Thymus (tissue), 11 donors: ENCODE measurements at regions not wholly inside any gene's neighbourhood (a gene's known extent, or its start where the extent isn't known, plus 50 kb on each side); places are given as distances from the start of the nearest gene placed in this dataset.
"Not testable (repeated sequence)": the region's sequence is repeated elsewhere in the genome, so short reads cannot be mapped to it uniquely, and the experiment has no call there.

Experiments used
- DNase-seq, 9 donors: peaks; one replicate each; pipeline ENCODE4 v3.0.0-alpha.2; 2013; ENCODE audit warnings: low spot score in 9 of 9, low read depth in 6 of 9, missing footprints in 1 of 9
- H3K27ac ChIP-seq, 2 donors: one replicate each; pipeline ENCODE4 v1.5.1; 2013; ENCODE audit warnings: control low read depth in 1 of 2, low read depth in 1 of 2, low read length in 1 of 2, mild to moderate bottlenecking in 1 of 2, moderate library complexity in 1 of 2
- H3K27me3 ChIP-seq, 2 donors: one replicate each; pipeline ENCODE4 v1.5.1; 2013; ENCODE audit warnings: low read length in 1 of 2; ENCODE audit not compliant: control insufficient read depth in 2 of 2, insufficient read depth in 1 of 2
- H3K36me3 ChIP-seq, 2 donors: one replicate each; pipeline ENCODE4 v1.5.1; 2013; ENCODE audit warnings: low read length in 1 of 2, mild to moderate bottlenecking in 1 of 2, moderate library complexity in 1 of 2; ENCODE audit not compliant: control insufficient read depth in 2 of 2, insufficient read depth in 2 of 2
- H3K4me1 ChIP-seq, 2 donors: one replicate each; pipeline ENCODE4 v1.5.1; 2013; ENCODE audit warnings: low read length in 2 of 2; ENCODE audit not compliant: control insufficient read depth in 2 of 2, insufficient read depth in 2 of 2
- H3K4me3 ChIP-seq, 2 donors: one replicate each; pipeline ENCODE4 v1.5.1; 2013; ENCODE audit warnings: low read length in 2 of 2, control low read depth in 1 of 2, mild to moderate bottlenecking in 1 of 2
- H3K9me3 ChIP-seq, 2 donors: one replicate each; pipeline ENCODE4 v1.5.1; 2013; ENCODE audit warnings: low read length in 1 of 2, mild to moderate bottlenecking in 1 of 2; ENCODE audit not compliant: control insufficient read depth in 2 of 2, insufficient read depth in 1 of 2
- WGBS: extraction: QIAGEN DNeasy Blood & Tissue Kit; methylation state at CpG from one replicate; pipeline ENCODE4 v1.1.7; 2013; 5-methylcytosine and 5-hydroxymethylcytosine counted together
- donor health status: healthy.

DNA sequence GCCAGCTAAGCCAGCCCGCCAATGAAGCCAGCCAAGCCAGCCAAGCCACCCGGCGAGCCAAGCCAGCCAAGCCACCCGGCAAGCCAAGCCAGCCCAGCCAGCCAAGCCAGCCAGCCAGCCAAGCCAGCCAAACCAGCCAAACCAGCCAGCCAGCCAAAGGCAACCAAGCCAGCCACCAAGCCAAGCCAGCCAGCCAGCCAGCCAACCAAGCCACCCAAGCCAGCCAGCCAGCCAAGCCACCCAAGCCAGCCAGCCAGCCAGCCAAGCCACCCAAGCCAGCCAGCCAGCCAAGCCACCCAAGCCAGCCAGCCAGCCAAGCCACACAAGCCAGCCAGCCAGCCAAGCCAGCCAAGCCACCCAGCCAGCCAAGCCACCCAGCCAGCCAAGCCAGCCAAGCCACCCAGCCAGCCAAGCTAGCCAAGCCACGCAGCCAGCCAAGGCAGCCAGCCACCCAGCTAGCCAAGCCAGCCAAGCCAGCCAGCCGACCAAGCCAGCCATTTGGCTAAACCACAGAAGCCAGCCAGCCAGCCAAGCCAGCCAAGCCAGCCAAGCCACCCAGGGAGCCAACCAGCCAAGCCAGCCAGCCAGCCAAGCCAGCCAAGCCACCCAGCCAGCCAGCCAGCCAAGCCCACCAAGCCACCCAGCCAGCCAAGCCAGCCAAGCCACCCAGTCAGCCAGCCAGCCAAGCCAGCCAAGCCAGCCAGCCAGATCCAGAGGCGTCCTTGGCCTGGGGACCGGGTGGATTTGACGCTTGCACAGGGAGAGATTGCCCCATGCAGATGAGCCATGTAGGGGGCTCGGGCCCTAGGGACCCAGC is 198.0 kb downstream of the GOLGA6L6 start:
- not testable (repeated sequence) for H3K4me3 ChIP-seq, H3K4me1 ChIP-seq, H3K27me3 ChIP-seq, DNase-seq, H3K27ac ChIP-seq
- H3K9me3 ChIP-seq: peaks cover 36 to 91% of the 10 kb centered on the region in 2 donors
- H3K36me3 ChIP-seq: peaks cover 0 to 13% of the 10 kb centered on the region in 2 donors
- WGBS: 87% methylated on average over 10 of the region's 10 CpGs

DNA sequence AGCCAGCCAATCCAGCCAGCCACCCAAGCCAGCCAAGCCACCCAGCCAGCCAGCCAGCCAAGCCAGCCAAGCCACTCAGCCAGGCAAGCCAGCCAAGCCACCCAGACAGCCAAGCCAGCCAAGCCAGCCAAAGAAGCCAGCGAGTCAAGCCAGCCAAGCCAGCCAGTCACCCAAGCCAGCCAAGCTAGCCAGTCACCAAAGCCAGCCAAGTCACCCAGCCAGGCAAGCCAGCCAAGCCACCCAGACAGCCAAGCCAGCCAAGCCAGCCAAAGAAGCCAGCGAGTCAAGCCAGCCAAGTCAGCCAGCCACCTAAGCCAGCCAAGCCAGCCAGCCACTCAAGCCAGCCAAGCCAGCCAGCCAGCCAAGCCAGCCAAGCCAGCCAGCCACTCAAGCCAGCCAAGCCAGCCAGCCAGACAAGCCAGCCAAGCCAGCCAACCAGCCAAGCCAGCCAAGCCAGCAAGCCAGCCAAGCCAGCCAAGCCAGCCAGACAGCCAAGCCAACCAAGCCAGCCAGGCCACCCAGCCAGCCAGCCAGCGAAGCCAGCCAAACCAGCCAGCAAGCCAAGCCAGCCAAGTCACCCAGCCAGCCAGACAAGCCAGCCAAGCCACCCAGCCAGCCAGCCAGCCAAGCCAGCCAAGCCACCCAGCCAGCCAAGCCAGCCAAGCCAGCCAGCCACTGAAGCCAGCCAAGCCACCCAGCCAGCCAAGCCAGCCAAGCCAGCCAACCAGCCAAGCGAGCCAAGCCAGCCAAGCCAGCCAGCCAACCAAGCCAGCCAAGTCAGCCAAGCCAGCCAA is 198.8 kb downstream of the GOLGA6L6 start:
- not testable (repeated sequence) for H3K27ac ChIP-seq, DNase-seq, H3K4me1 ChIP-seq, H3K27me3 ChIP-seq, H3K4me3 ChIP-seq
- H3K36me3 ChIP-seq: peaks cover 0 to 13% of the 10 kb centered on the region in 2 donors
- 77% methylated on average over 4 of the region's 4 CpGs for WGBS
- H3K9me3 ChIP-seq: peaks cover 36 to 84% of the 10 kb centered on the region in 2 donors

DNA sequence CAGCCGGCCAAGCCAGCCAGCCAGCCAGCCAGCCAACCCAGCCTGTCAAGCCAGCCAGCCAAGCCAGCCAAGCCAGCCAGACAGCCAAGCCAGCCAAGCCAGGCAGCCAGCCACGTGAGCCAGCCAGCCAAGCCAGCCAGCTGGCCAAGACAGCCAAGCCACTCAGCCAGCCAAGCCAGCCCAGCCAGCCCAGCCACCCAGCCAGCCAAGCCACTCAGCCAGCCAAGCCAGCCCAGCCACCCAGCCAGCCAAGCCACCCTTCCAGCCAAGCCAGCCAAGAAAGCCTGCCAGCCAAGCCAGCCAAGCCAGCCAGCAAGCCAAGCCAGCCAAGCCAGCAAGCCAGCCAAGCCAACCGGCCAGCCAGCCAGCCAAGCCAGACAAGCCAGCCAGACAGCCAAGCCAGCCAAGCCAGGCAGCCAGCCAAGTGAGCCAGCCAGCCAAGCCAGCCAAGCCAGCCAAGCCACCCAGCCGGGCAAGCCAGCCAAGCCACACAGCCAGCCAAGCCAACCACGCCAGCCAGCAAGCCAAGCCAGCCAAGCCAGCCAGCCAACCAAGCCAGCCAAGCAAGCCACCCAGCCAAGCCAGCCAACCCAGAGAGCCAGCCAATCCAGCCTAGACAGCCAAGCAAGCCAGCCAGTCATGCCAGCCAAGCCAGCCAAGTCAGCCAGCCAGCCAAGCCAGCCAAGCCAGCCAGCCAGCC is 199.5 kb downstream of the GOLGA6L6 start:
- no peak overlapping the region for H3K27ac ChIP-seq
- no peak overlapping the region for H3K4me3 ChIP-seq
- no peaks in the 10 kb centered on the region for H3K27me3 ChIP-seq
- DNase-seq: no peak
- peaks cover 0 to 13% of the 10 kb centered on the region in 2 donors for H3K36me3 ChIP-seq
- H3K4me1 ChIP-seq: no peaks in the 10 kb centered on the region
- H3K9me3 ChIP-seq: peaks cover 36 to 80% of the 10 kb centered on the region in 2 donors
- WGBS: 78% methylated on average over 5 of the region's 5 CpGs

DNA sequence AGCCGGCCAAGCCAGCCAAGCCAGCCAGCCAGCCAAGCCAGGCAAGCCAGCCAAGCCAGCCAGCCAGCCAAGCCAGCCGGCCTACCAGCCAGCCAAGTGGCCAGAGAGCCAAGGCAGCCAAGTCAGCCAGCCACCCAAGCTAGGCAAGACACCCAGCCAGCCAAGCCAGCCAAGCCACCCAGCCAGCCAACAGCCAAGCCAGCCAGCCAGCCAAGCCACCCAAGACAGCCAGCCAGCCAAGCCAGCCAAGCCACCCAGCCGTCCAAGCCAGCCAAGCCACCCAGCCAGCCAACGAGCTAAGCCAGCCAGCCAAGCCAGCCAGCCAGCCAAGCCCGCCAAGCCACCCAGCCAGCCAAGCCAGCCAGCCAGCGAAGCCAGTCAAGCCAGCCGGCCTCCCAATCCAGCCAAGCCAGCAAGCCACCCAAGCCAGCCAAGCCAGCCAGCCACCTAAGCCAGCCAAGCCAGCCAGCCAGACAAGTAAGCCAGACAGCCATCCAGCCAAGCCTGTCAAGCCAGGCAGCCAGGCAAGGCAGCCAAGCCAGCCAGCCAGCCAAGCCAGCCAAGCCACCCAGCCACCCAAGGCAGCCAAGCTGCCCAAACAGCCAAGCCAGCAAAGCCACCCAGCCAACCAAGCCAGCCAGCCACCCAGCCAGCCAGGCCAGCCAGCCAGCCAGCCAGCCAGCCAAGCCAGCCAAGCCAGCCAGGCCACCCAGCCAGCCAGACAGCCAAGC is 200.5 kb downstream of the GOLGA6L6 start:
- 79% methylated on average over 7 of the region's 7 CpGs for WGBS
- Histone ChIP-seq H3K9me3 (peaks cover 34 to 70% of the 10 kb centered on the region in 2 donors), H3K4me1 (no peaks in the 10 kb centered on the region), H3K27ac (peak overlapping the region in 1 of 2 donors; percentile 1), H3K4me3 (no peak overlapping the region), H3K36me3 (peaks cover 0 to 13% of the 10 kb centered on the region in 2 donors), H3K27me3 (no peaks in the 10 kb centered on the region)
- peak in 1 of 9 donors; percentile 38 for DNase-seq

DNA sequence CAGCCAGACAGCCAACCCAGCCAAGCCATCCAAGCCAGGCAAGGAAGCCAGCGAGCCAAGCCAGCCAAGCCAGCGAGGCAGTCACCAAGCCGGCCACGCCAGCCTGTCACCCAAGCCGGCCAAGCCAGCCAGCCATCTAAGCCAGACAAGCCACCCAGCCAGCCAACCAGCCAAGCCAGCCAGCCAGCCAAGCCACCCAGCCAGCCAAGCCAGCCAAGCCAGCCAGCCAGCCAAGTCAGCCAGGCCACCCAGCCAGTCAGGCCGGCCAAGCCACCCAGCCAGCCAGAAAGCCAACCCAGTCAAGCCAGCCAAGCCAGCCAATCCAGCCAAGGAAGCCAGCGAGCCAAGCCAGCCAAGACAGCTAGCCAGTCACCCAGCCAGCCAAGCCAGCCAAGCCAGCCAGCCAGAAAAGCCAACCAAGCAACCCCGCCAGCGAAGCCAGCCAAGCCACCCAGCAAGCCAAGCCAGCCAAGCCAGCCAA is 201.2 kb downstream of the GOLGA6L6 start:
- H3K9me3 ChIP-seq: peaks cover 34 to 63% of the 10 kb centered on the region in 2 donors
- no peaks in the 10 kb centered on the region for H3K27me3 ChIP-seq
- H3K4me3 ChIP-seq: no peak overlapping the region
- H3K4me1 ChIP-seq: no peaks in the 10 kb centered on the region
- no peak overlapping the region for H3K27ac ChIP-seq
- peak in 1 of 9 donors; percentile 31 for DNase-seq
- WGBS: 82% methylated on average over 9 of the region's 9 CpGs
- H3K36me3 ChIP-seq: peaks cover 0 to 13% of the 10 kb centered on the region in 2 donors

DNA sequence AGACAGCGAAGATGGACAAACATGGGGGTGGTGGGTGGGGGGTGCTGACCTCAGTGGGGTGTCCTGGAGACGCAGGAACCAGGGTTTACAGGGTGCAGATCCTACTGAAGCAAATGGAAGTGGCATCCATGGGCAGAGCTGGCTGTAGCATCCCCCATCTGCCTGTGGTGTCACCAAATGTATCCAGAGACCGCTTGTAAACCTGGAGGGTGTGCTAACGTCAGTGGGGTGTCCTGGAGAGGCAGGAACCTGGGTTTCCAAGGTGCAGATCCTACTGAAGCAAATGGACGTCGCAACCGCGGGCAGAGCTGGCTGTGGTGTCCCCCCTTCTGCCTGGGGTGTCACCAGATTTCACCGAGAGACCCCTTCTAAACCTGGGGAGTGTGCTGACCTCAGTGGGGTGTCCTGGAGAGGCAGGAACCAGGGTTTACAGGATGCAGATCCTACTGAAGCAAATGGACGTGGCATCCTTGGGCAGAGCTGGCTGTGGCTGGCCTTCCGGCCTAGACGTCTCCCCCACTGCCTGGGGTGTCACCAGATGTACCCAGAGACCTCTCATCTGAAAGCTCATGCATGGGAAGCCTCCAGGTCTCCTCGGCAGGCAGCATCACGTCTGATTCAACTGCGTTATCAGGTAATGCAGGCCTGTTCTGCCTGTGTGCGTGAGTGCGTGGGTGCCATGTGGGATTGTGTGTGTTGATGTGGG is 202.4 kb downstream of the GOLGA6L6 start:
- H3K4me3 ChIP-seq, H3K27ac ChIP-seq, DNase-seq, H3K27me3 ChIP-seq, H3K4me1 ChIP-seq: not testable (repeated sequence)
- H3K9me3 ChIP-seq: peaks cover 32 to 52% of the 10 kb centered on the region in 2 donors
- 78% methylated on average over 17 of the region's 17 CpGs for WGBS
- H3K36me3 ChIP-seq: peaks cover 0 to 13% of the 10 kb centered on the region in 2 donors

DNA sequence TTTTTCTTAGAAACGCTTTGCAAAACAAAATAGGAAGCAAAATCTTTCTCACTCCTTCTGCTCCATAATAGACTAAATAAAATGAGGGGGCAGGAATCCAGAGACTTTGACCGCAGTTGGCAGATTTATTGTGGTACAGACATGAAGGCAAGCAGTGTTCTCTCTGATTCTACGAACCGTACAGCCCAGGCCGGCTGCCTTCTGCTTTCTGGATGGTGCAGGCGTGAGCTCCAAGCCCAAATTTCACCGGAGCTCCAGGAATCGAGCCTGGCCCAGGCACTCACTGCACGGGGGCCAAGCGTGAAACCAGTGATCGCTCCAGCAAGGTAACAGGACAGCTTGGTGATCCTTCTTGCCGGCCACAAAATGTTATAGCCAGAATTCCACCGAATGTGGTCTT is 202.9 kb downstream of the GOLGA6L6 start:
- H3K4me1 ChIP-seq, DNase-seq, H3K27ac ChIP-seq, H3K4me3 ChIP-seq, H3K27me3 ChIP-seq: not testable (repeated sequence)
- peaks cover 0 to 13% of the 10 kb centered on the region in 2 donors for H3K36me3 ChIP-seq
- WGBS: 88% methylated on average over 13 of the region's 13 CpGs
- peaks cover 30 to 46% of the 10 kb centered on the region in 2 donors for H3K9me3 ChIP-seq

DNA sequence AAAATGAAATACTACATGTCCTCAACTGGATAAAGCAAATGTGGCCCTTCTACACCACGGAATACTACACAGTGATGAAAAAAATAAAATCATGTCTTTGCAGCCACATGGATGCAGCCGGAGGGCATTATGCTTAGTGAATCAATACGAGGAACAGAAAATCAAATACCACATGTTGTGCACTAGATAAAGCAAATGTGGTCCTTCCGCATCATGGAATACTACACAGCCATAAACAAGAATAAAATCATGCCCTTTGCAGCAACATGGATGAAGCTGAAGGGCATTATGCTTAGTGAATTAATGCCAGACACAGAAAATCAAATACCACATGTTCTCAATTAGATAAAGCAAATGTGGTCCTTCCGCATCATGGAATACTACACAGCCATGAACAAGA is 204.4 kb downstream of the GOLGA6L6 start:
- Histone ChIP-seq H3K36me3 (peaks cover 0 to 12% of the 10 kb centered on the region in 2 donors), H3K9me3 (peaks cover 22 to 32% of the 10 kb centered on the region in 2 donors)
- WGBS: 84% methylated on average over 5 of the region's 5 CpGs
- not testable (repeated sequence) for H3K4me1 ChIP-seq, H3K27me3 ChIP-seq, DNase-seq, H3K4me3 ChIP-seq, H3K27ac ChIP-seq
